WERI-Rb-1 (cell line): ENCODE measurements at regions not wholly inside any gene's neighbourhood (a gene's known extent, or its start where the extent isn't known, plus 50 kb on each side); places are given as distances from the start of the nearest gene placed in this dataset.

Source experiments
- DNase-seq: peaks from one replicate; pipeline ENCODE4 v3.0.0-alpha.2; 2020
- H3K27ac ChIP-seq: fragments of 250-450 bp; sonication (Bioruptor Pico); 2 replicates; pipeline ENCODE4 v1.5.1; 2020; ENCODE audit warnings: mild to moderate bottlenecking, moderate library complexity
- H3K27me3 ChIP-seq: fragments of 250-450 bp; sonication (Bioruptor Pico); 2 replicates; pipeline ENCODE4 v1.5.1; 2021; ENCODE audit warnings: mild to moderate bottlenecking, low read depth, moderate library complexity; ENCODE audit not compliant: insufficient read depth, severe bottlenecking
- H3K36me3 ChIP-seq: fragments of 250-450 bp; sonication (Bioruptor Pico); 2 replicates; pipeline ENCODE4 v1.5.1; 2020; ENCODE audit warnings: mild to moderate bottlenecking, moderate library complexity
- H3K4me3 ChIP-seq: 2 replicates; pipeline ENCODE4 v1.5.1; 2011; ENCODE audit warnings: low read depth, mild to moderate bottlenecking, control low read depth, low read length
- H3K9me3 ChIP-seq: fragments of 250-450 bp; sonication (Bioruptor Pico); 2 replicates; pipeline ENCODE4 v1.5.1; 2021; ENCODE audit warnings: mild to moderate bottlenecking, moderate library complexity; ENCODE audit not compliant: severe bottlenecking
- TF ChIP-seq, protein P1 (sequence below): IDR thresholded peaks from 2 replicates; pipeline ENCODE4 v1.5.1; 2011; ENCODE audit warnings: low read depth, mild to moderate bottlenecking, control low read depth, inconsistent platforms, low read length

DNA sequence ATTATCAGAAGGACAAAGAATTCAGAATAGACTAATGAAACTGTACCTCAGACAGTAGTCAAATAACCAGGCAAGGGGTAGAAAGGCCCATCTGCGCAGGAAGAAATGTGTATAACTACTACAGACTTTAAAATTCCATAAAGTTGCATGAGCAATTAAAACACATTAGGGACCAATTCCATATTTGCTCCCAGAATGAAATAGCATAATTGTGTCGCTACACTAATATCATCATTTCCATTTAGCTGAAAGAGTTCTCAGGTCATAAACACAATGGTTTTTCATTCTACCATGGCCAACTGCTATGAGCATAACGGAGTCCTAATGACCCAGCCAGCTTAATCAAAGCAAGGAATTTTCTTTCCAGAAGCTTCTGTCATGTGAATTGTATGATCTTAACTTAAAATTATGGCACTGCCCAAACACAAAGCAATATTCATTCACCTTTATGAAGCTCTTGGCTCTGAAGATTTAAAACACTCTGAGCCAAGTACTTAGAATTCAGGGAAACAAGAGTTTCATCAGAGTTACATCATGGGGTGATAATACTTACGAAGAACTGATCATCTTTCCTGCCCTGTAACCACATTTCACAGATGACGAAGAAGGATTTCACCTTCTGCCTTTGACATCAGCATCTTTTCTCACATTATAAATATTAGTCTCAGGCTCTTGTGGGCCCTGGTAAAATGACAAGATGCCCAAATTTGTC lies 98.1 kb upstream of the DOCK1 start:
- Histone ChIP-seq H3K9me3 (peaks cover 3% of the 10 kb centered on the region), H3K27ac (no peak overlapping the region), H3K36me3 (no peaks in the 10 kb centered on the region), H3K27me3 (no peaks in the 10 kb centered on the region), H3K4me3 (no peak overlapping the region)
- TF ChIP-seq, protein P1, sequence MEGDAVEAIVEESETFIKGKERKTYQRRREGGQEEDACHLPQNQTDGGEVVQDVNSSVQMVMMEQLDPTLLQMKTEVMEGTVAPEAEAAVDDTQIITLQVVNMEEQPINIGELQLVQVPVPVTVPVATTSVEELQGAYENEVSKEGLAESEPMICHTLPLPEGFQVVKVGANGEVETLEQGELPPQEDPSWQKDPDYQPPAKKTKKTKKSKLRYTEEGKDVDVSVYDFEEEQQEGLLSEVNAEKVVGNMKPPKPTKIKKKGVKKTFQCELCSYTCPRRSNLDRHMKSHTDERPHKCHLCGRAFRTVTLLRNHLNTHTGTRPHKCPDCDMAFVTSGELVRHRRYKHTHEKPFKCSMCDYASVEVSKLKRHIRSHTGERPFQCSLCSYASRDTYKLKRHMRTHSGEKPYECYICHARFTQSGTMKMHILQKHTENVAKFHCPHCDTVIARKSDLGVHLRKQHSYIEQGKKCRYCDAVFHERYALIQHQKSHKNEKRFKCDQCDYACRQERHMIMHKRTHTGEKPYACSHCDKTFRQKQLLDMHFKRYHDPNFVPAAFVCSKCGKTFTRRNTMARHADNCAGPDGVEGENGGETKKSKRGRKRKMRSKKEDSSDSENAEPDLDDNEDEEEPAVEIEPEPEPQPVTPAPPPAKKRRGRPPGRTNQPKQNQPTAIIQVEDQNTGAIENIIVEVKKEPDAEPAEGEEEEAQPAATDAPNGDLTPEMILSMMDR, result no peak
- DNase-seq, result no peak

DNA sequence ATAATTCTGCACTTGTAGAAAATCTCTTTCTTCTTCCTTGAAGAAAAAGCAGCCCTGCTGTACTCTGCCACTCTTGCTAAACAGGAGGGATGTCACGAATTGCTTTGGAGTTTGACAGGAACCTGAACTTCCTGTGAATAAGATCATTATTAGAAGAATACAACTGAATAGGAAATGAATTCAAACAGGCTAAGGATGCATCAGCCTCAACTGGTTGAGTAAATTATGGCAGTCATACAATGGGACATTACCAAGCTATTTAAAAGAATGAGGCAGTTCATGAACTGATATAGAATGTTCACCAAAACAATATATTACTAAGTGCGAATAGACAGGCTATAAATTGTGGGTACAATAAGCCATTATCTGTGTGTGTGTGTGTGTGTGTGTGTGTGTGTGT lies 97.1 kb upstream of the DOCK1 start:
- TF ChIP-seq, protein P1, result no peak
- Histone ChIP-seq H3K27ac (no peak overlapping the region), H3K4me3 (no peak overlapping the region), H3K27me3 (no peaks in the 10 kb centered on the region), H3K36me3 (no peaks in the 10 kb centered on the region), H3K9me3 (peaks cover 3% of the 10 kb centered on the region)
- no peak for DNase-seq

DNA sequence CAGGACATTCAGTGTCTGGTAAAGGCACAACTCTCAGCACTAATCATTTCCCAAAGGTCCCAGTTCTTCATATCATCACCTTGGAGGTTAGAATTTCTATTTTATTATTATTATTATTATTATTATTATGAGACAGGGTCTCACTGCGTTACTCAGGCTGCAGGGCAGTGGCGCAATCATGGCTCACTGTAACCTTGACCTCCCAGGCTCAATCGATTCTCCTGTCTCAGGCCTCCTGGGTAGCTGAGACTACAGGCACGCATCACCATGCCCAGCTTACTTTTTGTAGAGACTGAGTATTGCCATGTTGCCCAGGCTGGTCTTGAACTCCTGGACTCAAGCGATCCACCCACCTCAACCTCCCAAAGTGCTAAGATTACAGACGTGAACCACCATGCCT lies 91.8 kb upstream of the DOCK1 start:
- H3K27ac ChIP-seq, result no peak overlapping the region
- H3K36me3 ChIP-seq, result no peaks in the 10 kb centered on the region
- TF ChIP-seq, protein P1, result no peak
- DNase-seq, result no peak
- no peaks in the 10 kb centered on the region for H3K27me3 ChIP-seq
- H3K4me3 ChIP-seq, result no peak overlapping the region
- peaks cover 3% of the 10 kb centered on the region for H3K9me3 ChIP-seq

DNA sequence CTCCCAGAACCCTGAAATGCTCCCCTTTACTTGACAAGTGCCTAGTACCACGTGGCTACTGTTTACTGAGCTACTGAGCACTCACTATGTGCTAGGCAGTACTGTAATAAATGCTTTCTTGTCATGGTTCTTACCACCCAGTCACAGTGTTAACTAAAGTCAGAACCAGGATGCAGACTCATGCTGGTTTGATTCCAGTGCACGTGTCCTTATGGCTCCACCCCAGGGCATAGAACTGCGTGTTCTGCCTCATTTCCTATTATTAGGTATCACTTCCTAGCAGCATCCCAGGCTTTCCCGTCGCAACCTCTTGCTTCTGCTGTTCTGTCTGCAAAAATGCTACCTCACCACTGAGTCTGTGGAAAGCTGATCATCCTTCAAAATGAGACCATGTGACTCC lies 71.7 kb upstream of the DOCK1 start:
- Histone ChIP-seq H3K27ac (no peak overlapping the region), H3K27me3 (peaks cover 3% of the 10 kb centered on the region)
- TF ChIP-seq, protein P1, result no peak

DNA sequence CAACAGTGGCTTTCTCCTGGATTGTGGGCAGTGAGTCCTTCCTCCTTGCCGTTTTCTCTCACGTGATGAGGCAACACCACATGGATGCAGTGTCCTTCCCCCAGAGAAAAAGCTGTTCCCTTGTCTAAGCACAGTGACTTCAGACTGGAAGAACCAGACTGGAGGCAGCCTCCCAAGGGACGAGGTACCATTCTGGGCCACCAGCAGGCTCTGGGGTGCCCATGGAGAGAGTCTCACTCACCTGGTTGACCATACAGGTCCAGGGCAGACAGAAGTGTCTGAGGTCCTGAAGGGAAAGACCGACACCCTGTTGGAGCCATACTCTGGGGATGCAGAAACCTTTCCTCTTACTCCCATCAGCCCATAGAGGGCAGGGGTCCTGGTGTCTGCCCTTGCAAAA lies 69.2 kb upstream of the DOCK1 start:
- TF ChIP-seq, protein P1, result no peak

More for the DNA sequence above, 71.7 kb upstream of the DOCK1 start:
- no peak overlapping the region for H3K4me3 ChIP-seq
- no peaks in the 10 kb centered on the region for H3K36me3 ChIP-seq
- H3K9me3 ChIP-seq, result no peaks in the 10 kb centered on the region
- DNase-seq, result no peak

DNA sequence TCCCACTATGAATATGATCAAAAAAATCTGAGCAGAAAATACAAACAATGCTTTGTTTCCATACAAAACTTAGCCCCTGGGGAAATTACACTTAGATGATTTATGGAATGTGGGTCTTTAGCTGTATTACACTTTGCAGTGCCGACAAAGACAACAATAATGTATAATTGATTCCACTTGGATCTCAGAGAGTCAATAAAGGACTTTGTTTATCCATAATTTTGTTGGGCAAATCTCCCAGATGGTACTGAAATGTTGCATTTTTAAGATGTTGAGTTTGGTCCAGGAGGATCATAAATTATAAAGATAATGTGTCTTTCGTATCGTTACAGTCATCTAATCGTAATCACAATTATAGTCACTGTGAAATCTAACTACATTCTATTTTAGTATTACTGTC lies 66.9 kb upstream of the DOCK1 start:
- Histone ChIP-seq H3K36me3 (no peaks in the 10 kb centered on the region), H3K9me3 (no peaks in the 10 kb centered on the region), H3K4me3 (no peak overlapping the region), H3K27ac (no peak overlapping the region), H3K27me3 (no peaks in the 10 kb centered on the region)
- TF ChIP-seq, protein P1, result no peak
- DNase-seq, result no peak

More for the DNA sequence above, 69.2 kb upstream of the DOCK1 start:
- Histone ChIP-seq H3K4me3 (no peak overlapping the region), H3K36me3 (no peaks in the 10 kb centered on the region), H3K27me3 (peaks cover 3% of the 10 kb centered on the region), H3K9me3 (no peaks in the 10 kb centered on the region), H3K27ac (no peak overlapping the region)
- DNase-seq, result no peak
